ENCODE measurements at regions not wholly inside any gene's neighbourhood (a gene's known extent, or its start where the extent isn't known, plus 50 kb on each side); places are given as distances from the start of the nearest gene placed in this dataset.

DNA sequence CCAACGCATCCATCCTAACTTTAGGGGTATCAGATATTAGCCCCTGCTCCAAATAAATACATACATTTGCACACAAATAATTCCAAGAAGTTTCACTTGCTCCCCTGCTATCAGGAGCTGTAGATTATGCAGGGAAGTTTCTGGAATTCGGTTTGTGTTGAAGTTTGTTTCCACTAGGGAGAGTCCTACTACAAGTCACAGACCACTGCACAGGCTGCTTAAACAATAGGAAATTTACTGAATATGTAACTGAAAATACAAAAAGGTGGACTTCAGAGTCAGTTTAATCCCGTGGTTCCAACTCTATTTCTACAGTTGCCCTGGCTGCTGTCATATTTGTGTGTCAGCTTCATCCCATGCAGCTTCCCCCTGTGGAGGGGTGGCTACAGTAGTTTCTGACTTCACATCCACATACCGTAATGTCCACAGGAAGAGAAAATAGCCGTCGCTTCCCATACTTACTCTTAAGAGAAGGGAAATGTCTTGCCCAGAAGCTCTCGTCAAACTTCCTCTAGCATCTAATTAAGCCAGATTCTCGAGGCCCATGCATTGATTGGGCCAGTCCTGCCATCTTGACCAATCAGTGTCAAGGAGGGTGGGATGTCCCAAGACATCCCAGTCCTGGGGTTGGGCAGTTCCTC lies 286.6 kb downstream of the COG6 start:
- no peak for DNase-seq

DNA sequence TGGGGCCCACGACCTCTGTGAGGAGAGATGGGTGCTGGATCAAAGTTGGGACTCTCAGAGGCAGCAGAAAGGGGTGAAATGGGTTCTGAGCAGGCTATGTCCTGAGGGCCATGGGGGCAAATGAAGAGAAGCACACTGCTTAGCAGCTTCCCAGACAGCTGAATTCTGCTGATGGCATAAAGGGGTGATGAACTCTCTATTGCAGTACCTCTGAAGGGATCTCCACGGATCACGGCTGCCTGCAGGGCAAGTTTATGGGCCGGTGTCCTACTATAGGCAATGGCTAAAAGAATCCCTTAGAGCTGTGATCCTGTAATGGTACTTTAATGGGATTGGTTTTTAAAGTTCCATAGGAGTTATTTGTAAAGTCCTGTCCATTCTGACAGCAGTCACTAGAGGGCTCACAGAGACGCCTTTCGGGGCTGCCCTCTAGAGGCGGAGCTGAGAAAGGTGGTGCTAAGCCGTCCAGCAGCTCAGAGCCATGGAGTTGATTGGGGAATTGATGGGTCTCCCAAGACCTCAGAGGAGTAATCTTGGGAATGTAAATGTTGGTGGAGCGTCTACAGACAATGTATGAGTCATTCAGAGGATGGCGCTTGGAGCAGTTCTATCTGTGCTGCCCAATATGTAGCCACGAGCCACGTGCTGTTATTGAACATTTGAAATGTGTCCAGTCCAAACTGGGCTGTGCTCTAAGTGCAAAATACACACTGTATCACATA lies 287.3 kb downstream of the COG6 start:
- DNase-seq = peak; percentile 75 to 77

DNA sequence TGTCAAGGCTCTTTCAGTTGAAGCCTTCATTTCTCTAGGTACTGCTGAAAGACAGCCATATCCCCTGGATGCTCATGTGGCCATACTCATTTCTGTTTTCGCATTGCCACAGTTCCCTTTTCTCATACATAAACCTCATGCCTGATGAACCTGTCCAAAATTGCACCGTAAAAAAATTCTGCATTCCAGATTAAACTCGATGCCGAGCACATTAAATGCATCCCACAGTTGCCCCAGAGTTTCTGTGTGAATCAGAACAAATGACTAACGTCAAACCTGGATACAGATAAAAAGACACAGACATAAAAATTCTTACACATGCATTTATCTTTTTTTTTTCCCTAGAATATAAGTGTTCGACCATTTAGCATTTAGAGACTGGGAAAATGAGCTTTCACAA lies 288.2 kb downstream of the COG6 start:
- no peak for DNase-seq

DNA sequence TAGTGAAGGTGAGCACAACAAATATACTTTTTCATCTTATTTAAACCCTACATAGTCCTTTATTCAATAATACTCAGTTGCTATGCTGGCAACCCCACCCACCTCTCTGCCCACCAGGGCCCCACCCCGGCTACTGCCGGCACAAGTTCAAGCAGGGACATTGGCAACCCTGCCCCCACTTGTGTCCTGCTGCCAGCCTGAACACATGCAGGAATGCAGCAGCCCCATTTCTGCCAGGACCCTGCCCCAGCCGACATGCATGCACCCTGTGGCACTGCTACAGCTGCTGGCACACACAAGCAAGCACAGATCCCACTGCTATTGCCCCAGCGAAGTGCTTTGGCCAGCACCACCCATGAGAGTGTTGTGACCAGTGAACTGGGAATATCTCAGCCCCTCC lies 289.8 kb downstream of the COG6 start:
- DNase-seq = no peak

DNA sequence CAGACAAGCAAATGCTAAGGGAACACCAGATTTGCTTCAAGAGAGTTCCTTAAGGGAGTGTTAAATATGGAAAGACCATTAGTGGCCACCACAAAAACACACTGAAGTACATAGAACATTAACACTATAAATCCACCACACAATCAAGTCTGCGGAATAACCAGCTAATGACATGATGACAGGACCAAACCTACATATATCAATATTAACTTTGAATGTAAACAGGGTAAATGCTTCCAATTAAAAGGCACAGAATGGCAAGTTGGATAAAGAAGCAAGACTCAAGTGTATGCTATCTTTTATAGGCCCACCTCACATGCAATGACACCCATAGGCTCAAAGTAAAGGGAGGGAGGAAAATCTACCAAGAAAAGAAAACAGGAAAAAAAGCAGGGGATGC lies 291.3 kb downstream of the COG6 start:
- no peak for DNase-seq

DNA sequence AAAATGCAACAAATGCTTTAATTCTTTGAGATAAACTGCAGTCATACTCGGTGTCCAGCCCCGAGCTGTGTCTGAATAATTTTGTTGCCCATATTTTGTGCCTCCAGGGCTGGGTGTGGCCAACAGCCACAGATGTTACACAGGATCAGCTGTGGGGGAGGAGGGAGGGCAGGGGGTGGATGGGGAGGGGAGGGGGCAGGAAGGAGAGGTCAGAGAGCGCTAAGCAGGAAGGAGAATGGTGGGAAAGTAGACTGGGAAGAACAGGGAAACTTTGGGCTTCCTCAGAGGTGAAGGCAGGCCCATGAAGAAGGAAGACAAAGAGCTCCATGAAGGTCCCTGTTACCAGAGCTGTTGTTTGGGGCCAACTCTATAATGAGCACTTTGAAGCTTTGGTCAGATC lies 295.8 kb downstream of the COG6 start:
- DNase-seq = no peak

DNA sequence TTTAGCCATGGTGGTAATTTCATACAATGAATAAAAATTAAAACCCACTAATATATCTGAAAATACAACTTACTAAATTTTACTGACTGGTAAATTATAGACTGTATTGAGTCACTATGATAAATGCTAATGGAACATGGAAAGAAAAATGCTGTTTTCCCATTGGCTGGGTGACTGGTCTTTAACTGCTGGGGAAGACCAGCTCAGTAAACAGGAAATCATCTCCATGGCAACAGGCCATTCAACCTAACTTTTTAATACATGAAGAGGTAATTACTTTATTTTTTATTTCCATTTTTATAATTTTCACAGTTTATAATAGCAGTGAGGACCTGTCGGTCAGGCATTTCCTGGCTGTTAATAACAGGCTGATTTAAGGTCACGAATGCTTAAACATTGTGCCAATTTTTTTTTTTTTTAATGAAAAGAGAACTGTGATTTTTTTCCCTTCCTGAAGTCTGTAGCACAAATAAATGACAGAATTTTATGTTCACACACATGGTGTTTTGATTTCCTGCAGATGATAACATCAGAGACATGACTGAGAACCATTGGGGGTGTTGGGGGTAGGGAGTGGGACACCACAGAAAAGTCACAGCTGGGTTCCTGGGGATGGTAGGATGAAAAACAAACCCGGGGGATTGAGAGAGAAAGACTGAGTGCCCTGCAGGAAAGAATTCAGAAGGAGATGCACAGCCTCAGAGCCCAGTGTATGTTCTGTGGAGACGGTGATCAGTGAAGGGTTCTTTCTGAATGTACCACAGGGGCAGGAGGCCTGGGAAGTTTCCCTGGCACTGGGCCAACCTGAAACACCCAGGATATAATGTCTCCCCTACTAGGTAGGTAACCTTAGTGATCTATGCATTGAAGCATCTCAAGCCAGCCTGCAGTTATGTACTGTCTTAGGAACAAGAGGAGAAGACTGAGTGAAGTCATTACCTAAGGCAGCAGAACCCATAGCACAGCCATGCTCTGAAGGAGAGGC lies 297.1 kb downstream of the COG6 start:
- DNase-seq = no peak

DNA sequence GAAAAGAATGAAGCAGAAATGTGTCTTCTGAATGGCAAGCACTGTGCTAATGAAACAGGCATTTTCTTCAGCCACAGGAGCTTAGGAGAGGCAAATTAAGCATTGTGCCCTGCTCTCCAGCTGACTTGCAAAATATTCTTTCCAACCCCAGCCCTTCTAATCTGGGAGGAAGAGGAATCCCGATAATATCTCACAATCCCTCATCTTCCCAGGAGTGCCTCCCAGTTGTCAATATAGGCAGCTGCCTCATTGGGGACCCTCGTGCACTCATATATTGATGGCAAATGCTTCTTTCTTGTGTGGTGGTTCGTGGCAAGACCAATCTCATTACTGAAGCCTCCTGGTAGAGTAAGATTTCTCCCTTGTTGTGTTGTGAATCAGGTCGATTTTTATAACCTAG lies 299.0 kb downstream of the COG6 start:
- DNase-seq = no peak

DNA sequence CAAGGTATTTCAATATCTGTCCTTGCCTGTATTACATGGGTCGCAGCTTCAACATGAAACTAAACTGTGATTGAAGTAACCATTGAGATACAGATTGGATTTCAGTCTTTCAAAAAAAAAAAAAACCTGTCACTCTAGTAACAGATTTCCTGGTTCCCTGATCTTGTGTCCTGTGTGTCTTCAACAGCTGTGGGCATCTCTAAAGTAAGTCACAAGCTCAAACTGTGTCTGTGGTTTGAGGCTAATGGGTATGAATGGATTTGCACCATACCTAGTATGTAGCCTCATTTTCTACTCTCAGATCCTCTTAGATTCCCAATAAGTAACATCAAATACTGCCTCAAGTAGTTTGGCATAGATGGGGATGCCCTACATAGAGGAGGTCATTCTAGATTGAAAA lies 300.1 kb downstream of the COG6 start:
- no peak for DNase-seq

DNA sequence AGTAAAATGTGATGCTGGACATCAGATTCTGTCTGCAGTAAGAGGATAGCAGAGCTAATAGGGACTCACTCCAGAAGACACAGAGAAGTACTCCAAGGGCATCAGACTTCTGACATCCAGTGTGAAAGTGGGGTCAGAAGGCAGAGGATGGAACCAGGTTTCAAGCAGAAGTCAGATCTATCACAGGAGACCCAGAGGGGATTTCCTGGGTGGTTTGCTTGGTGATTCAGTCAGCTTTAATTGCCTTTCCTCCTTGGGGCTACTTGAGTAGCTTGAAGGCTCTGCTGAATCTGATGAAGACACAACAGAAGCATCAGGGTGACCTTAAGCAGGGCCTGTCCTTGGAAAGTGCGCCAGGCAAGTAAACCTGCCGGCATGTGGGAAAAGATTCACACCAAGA lies 300.6 kb downstream of the COG6 start:
- peak; percentile 35 to 36 for DNase-seq

DNA sequence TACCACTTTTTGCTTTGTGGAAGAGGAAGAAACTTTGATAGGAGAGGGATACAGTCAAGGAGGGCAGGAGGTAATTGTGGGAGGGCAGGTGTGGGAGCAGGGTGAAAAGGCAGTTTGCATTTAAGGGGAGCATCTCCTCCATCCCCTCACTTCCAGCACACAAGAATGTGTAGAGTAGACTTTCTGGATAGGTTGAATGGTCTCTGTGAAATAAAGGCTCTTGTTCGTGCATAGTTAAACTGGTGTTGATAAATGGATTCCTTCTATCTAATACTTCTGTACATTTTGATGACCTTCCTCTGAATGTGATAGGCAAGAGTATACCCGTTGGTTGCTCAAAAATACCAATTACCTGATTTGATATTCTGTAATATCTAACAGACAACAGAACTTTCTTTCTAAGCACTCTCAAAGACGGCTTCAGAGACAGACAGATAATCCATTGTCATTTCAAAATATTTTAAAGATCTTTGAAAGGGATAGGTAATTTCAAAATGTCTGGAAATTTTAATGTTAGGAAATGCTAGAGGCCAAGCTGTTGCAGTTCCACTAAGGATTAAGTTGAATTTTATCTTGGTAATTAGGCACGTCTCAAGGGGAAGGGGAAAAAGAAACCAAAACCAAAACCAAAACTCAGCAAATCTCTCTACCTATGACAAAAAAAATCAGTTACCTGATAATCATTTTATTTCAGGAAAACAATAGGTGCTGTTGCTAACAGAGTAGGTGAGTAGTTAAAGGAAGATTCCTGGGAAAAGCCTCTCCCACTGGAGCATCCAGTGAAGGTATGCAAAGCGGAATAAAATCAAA lies 302.6 kb downstream of the COG6 start:
- DNase-seq = no peak

DNA sequence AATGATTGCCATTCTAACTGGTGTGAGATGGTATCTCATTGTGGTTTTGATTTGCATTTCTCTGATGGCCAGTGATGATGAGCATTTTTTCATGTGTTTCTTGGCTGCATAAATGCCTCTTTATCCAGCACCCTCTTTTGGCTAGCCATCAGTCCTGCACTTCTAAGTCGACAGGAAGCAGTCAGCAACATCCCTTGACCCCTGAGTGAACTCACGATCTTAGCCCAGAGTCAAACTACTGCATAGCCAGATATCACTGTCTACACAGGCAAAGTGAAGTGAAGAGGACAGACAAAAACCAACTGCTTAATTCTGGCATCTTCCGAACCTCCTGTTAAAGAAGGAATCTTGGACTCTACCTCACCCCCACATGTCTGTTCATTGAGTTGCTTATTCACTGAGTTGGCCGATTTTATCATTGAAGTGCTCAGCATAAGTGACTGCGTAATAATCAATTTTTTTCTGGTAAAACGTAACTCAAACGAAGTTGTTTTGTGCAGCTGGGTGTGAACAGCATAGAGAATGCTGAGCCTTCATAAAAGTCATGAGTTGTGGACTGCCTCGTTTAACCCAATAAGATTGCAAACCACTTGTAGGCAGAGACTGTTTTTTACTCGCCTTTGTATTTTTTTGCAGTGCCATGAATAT lies 304.2 kb downstream of the COG6 start:
- no peak for DNase-seq

DNA sequence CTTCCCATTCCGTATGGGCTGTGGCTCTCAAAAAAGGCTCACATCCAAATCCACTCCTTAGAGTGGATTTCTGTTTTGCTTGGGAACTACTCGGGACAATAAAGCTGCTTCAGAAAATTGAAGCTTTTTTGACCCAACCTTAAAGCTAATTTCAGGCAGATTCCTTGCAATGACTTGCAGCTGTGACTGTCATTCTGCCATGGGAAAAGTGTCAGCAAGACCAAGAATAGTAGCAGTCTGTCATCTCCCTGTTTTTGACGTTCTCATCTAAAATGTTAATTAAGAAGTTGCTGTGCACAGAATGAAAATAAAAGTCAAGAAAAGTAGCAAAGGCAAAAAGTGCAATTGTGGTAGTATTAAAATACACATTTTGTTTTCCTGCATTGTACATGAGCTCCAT lies 304.7 kb downstream of the COG6 start:
- no peak for DNase-seq

DNA sequence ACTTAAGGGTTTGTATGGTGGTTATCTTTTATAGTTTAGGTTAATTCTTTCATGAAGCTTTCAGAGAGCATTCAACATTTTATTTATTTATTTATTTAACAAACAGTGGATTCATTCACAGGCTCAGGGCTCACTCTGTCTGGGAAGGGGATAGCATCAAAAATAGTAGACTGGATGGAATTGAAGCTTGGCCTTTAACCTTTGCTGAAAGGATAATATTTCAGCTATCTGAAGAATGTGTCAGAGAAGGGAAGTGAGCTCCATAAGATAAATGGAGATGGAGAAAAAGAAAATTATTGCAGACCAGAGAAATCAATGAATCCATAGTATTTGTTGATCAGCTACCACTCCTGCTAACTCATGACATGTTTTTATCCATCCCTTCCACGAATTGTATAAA lies 305.6 kb downstream of the COG6 start:
- no peak for DNase-seq

DNA sequence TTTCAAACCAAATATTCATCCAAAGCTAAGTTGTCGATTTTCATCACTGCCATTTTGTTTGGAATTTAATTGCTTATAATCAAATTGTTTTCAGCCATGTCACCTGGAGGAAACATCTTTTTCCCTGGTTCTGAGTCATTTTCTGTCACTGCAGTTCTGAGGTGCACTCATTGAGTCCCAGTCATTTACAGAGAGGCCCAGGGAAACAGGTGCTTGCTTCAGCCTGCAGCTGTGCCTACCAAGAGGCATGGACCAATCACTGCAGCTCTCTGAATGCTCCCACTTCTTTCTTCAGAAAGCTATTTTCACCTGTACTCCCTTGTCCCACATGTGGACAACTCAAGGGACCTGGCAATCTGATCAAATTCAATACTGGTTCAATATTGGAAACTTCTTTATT lies 308.1 kb downstream of the COG6 start:
- no peak for DNase-seq

DNA sequence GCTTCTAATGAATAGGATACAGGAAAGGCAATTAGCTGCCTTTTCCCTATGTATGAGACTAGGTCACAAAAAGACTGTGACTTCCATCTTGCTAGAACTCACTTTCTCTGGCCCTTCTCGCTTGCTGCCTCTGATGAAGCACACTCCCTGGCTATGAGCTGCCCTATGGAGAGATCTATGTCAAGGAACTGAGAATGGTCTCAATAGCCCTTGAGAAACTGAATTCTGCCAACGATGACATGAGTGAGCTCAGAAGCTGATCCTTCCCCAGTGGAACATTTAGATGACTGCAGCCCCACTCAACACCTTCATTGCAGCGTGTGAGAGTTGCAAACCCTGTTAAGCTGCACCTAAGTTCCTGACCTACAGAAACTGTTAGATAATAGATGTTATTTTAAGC lies 309.8 kb downstream of the COG6 start:
- DNase-seq = no peak

DNA sequence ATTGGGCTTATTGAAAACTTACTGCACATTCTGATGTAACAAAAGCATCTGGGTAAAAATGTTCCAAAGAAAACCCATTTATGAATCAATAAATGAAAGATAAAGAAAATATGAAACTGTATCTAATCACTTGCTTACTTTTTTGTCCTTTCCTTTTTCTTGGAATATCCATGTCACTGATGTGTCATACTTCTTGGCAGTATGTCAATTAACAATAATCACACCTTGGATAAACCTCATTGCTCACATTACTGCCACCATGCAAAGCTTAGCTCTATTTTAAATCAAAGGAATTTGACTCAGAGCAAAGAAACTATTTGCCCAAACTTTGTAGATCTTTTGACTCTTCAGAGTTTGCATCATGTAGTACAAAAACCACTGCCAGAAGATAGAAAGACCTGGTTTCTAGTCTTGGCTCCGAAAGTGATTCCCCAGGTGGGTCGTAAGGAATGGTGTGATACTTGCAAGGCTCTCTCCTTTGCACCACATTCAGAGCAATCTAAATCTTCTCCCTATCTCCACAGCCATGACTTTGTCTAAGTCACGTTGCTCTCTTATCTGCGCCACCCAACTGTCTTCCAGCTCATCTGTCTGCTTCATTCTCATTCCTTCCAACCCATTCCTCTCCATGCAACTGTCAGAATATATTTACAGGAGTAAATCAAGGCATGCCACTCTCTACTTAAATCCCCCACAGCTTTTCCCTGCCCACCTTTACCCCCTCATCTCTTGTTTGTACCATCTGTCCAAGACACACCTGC lies 311.9 kb downstream of the COG6 start:
- DNase-seq = no peak

DNA sequence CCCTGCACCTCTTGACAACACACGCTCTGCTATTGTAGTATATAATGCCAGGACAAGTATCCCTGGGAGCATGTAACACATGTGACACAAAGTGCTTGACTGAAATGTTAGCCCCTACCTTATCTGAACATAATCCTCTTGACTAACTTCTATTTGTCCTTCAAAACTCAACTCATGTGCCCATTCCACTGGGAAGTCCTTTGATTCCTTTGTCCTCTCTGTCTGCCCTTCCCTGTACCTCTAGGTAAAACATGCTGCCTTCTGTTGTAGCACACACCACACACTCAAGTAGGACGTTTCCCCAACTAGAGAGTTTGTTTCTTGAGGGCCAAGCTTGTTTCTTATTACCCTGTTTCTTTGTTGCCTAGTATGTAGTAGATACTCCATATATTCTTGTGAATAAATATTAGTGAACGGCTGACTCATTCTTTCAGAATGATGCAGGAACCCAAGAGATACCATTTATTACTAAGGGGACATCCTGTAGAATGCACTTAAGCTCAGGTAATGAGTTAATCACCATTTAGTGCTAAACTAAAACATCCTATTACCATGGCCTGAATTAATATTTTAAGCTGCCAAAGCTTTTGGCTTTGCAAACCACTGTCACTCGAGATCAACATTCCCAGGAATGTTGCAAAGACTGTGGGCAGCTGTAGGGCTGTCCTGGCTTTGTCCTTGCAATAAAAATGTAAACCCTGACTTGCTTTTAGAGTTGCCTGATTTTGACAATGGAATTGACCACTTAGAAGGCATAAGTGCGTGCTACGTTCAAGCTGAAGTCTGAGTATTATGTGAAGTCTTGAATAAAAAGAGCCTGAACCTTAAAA lies 313.4 kb downstream of the COG6 start:
- no peak for DNase-seq

DNA sequence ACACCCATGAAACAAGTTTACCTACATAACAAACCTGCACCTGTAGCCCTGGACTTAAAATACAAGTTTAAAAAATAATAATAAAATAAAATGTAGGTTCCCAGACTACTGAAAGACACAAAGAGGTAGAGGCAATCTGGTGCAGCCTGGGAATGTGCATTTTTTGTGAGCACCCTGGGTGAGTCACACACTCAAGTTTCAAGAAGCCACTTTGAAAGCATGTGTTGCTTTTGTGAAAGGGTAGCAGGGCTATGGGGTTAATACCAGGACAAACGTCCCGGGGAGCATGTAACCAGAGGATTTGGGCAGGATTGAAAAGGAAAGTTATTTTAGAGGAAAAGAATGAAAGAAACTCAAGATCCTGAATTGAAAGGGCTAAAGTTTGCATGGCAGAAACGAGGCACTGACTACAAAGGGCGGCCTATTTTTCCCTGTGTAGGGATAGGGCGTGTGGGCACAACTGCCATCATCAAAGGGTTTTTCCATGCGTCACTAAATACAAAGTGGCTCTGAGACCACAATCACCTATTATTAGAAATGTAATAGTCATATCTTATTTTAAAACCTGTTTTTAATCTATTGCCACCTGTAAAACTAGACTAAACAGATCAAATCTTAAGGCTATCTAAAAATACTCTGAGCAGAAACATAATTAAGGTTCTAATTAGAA lies 314.9 kb downstream of the COG6 start:
- DNase-seq = no peak

DNA sequence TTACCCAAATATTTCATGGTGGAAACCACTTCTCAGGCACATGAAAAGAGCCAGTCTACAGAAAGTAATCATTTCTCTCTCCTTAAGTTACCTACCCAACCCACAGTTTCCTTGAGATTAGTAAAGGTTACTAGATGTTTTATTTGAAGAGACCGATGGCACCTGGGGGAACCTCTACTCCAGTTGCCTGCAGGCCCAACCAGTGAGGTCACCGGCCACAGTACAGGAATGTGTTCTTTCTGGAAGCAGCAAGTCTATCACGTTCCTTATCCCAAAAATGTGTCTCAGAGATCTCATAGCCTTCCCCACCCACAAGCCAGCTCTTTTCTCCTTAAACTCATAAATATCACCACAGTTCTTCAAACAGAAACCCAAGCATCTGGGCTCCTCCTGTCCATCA lies 316.1 kb downstream of the COG6 start:
- no peak for DNase-seq
